ENCODE measurements at regions not wholly inside any gene's neighbourhood (a gene's known extent, or its start where the extent isn't known, plus 50 kb on each side); places are given as distances from the start of the nearest gene placed in this dataset.
"Not testable (repeated sequence)": the region's sequence is repeated elsewhere in the genome, so short reads cannot be mapped to it uniquely, and the experiment has no call there.

DNA sequence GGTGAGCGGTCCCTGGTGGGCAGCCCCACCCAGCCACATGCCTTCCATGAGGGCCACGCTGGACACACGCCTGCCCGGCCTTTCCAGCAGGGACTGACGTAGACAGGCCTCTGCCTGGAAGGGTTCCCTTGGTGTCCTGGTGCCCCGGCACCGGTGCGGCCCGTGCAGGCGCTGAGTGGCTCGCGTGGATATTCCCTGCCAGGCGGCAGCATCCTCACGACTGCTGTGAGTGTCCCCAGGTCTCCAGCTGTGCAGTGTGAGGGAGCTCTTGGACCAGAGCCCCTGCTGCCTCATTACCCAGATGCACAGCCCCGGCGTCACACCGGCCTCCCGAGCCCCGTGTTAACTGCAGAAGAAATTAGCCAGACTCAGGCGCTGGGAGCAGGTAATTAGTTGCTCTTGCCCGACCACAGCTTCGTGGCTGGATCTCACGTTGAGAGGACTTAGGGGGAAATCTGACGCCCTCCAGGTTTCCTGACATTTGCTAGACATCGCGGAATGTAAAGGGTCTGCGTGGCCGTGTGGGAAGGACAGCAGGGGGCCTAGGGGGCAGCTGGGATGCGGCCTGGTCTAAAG lies 1196.3 kb downstream of the BRD1 start:
- no peak for DNase-seq

GRCh38 chr22:48630848-48631247 lies 1196.8 kb downstream of the BRD1 start:
- no peak for DNase-seq

DNA sequence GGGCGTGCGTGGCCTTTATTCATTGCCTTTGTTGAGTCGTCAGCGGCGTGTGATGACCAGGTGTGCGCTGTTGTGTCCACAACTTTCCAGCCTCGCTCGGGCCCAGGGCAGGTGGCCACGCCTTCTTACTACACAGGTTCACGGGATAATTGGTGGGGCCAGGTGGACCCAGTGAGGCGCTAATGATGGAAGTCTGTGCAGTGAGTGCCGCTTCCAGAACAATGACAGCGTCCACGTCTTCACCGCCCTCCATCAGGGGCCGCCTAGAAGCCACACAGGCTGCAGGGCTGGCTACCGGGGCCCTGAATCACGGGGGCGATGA lies 1197.3 kb downstream of the BRD1 start:
- DNase-seq = no peak

- DNase-seq = no peak
These were observed 1197.8 kb downstream of the BRD1 start for GRCh38 chr22:48629631-48630432.

- no peak for DNase-seq
These were observed 1198.7 kb downstream of the BRD1 start for GRCh38 chr22:48628891-48629543.

GRCh38 chr22:48627966-48628365 lies 1199.7 kb downstream of the BRD1 start:
- no peak for DNase-seq

DNA sequence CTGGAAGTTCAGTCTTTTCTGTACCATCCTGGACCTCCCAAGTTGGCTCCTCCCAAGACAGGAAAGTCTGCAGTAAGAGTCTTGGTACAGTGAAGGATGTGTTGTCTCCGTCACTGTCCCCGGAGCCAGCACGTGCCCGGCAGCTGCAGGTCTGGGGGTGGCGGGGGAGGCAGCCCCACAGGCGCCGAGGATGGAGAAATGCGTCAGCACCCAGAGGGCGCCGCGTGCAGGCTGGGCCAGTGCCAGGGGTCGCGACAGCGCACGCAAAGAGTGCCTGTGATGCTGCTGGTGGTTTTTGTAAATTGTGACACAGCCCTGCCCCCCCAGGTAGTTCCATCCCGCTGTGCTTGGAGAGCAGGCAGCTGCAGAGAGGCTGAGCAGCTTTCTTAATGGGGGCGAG lies 1200.5 kb downstream of the BRD1 start:
- DNase-seq = no peak

DNA sequence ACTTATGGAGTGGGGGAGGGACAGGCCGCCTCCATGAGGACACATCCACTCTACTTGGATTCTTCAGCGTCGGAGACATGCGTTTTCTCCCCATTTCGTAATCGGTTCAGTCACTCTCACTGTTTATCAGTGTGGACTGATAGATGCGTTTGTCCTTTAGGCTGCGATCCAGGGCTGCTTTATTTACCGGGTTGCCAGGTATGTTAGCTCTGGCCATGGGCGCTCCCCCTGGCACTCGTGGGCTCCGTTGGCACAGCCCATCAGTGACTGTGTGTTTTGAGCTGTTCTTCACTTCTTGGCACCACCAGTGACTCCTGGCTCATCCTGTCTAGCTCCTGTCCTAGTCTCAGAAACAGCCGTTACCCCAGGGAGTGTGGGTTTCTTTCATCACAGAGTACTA lies 1203.3 kb downstream of the BRD1 start:
- DNase-seq = no peak

- DNase-seq = no peak
These were observed 1204.7 kb downstream of the BRD1 start for GRCh38 chr22:48622891-48623545.

DNA sequence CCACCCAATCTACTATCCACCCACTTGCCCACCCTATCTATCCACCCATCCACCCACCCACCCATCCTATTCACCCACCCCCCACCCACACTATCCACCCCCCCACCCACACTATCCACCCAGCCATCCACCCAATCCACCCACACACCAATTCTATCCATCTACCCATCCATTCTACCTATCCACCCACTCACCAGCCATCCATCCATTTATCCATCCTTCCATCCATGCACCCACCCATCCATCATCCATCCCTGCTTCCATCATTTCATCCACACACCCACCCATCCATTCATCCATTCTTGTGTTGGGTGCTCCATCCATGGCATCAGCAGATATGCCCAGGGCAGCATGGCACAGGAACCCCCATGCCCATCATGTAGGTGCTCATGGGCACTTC lies 1206.6 kb downstream of the BRD1 start:
- DNase-seq = no peak

DNA sequence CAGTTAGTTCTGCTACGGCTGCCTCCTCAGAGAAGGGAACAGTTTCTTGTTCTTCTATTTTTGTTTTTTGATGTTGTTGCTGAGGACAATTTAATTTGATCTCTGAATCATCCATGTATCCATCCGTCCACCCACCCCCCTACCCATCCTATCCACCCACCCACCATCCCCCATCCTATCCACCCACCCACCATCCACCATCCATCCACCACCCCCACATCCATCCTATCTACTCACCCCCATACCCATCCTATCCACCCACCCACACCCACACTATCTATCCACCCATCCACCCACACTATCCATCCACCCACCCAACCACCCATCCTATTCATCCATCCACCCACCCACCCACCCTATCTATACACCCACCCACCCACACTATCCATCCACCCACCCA lies 1207.2 kb downstream of the BRD1 start:
- not testable (repeated sequence) for DNase-seq

- DNase-seq = no peak
These were observed 1208.0 kb downstream of the BRD1 start for GRCh38 chr22:48619721-48620120.

DNA sequence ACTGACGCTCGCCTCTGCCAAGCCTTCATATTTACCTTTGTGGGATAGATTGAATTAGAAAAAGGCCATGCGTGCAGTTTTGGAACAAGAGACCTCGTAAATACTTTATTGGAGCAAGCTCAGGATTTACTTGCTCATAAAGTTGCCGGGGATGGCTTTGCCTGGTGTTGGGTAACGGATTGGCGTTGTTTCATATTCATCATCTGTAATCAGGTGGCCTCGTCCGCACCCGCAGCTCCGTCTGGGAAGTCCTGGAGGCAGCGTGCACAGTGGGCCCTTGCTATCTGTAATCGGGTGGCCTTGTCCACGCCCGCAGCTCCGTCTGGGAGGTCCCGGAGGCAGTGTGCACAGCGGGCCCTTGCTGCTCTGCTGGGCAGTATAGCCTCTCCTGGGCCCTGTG lies 1209.3 kb downstream of the BRD1 start:
- DNase-seq = no peak

DNA sequence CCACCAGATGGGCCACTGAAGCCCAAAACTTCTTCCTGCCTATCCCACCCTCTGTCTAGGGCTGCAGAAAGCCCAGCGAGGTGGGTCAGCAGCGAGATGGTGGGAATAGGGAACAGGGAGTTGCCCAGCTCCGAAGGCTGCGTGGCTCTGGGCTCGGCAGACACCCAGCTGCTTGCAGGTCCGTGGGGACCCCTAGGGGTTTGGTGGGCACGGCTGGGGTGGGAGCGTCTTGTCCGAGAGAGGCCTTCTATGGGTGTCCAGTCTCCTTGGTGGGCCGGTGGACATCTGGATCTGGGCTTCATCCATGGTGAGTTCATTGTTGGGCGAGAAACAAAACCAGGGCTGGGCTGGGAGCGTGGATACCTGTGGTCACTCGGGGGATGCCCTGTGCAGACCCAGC lies 1211.0 kb downstream of the BRD1 start:
- no peak for DNase-seq

DNA sequence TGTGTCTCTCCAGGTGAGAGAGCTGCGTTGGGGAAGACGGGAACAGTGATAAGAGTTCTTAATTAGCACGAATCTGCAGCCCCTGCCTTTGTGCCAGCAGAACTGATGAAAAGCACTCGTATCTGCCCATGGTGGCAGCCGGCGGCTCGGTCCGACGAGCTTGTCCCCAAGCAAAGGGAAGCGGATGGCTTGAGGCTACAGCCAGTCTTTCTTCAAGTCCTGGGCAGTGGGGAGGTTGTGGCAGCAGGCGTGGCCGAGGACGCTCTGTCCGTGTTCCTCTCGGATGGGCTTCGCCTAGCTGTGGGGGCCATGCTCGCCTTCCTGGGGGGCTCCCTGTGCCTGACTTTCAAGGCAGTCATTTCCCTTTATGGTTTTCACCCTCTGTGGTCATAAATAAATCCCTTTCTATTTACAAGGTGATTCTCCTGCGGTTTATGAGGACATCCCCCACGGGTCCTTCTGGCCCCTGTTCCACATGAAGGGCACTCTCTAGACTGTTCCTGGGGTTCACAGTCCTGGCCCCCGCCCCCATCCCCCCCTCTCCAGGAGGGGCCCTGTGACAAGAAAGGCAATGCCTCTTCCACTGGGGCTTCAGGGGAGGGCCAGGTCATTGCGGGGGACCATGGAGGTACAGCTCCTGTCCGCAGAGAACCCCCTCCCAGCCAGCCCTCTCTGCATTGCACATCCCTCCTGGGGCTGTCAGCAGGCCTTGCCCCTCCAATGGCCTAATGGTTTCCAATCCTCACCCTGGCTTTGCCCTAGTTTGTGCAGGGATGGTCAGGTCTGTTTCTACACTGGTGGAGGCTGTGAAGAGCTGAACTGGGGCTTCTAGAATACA lies 1212.3 kb downstream of the BRD1 start:
- no peak for DNase-seq

DNA sequence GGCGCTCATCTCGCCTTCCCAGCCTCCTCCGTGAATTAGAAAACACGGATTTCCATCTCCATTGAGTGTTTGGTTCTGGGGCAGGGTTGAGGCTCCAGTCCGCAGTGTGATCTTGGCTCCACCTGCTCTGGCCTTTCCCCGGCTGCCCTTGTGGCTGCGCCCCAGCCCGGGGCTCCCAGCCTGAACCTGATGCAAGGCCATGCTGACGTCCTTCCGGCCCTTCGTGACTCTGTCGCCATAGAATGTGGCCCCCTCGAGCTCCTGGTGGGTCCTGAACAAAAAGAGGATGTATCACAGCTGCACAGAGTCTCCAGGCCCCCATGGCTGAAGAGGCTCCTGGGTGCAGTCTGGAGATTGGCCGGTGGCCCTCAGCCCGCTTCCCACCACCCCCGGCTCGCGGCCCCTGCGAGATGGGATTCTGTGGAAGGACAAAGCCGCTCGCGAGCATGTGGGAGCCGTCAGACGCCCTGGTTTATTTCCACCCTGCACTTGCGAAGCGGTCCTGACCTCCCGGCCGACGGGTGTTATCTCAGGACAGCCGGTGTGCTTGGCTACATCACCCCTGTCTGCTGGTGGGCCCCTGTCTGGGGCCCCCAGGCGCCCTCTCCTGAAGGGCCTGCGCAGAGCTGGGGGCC lies 1214.0 kb downstream of the BRD1 start:
- DNase-seq = no peak

- no peak for DNase-seq
These were observed 1215.3 kb downstream of the BRD1 start for GRCh38 chr22:48612077-48612995.

DNA sequence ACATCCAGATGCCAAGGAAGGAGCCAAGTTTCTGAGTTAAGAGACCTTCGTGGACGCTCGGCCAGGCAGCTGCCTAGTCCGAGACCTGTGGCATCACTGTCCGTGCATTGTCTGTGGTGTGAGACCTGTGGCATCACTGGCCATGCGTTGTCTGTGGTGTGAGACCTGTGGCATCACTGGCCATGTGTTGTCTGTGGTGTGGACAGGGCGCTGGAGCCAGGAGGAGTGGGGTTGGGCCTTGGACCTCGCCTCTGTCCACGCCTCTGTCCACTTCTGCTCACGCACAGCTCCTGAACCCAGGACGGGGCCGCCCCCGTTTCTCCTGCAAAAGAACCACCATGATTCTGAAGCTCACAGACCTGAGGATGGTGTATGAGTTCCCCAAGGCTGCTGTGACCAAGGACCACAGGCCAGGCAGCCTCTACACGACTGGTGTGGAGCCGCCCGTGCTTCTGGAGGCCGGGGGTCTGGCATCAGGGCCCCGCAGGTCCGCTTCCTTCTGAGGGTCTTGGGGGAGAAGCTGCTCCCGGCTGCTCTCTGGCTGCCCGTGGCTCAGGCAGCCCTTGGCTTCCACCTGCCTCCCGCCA lies 1218.3 kb downstream of the BRD1 start:
- no peak for DNase-seq

GRCh38 chr22:48607901-48608662 lies 1219.6 kb downstream of the BRD1 start:
- no peak for DNase-seq

- DNase-seq = no peak
These were observed 1220.9 kb downstream of the BRD1 start for GRCh38 chr22:48606684-48607307.

Data from activated T-cell treated with anti-CD3 and anti-CD28 coated beads, Interleukin-2, amount 50 U/mL, for 48 hours (primary cell).